Tibial nerve (tissue), 4 donors: ENCODE measurements at regions not wholly inside any gene's neighbourhood (a gene's known extent, or its start where the extent isn't known, plus 50 kb on each side); places are given as distances from the start of the nearest gene placed in this dataset.

Experiments used
- DNase-seq, 2 donors: peaks; one replicate each; pipeline ENCODE4 v3.0.0-alpha.2; 2019; ENCODE audit warnings: low spot score in 2 of 2
- H3K27ac ChIP-seq, 4 donors: fragments of 200-600 bp; sonication (generic) in 3 of 4; one replicate each; pipeline ENCODE4 v1.5.1; 2017 to 2019; ENCODE audit warnings: mild to moderate bottlenecking in 1 of 4
- H3K27me3 ChIP-seq, 2 donors: fragments of 200-600 bp; sonication (generic) in 1 of 2; one replicate each; pipeline versions ENCODE4 v1.5.1 to v1.6.0; 2017 to 2019
- H3K36me3 ChIP-seq, 3 donors: fragments of 200-600 bp; sonication (generic); one replicate each; pipeline ENCODE4 v1.5.1; 2018 to 2019
- H3K4me1 ChIP-seq, 4 donors: fragments of 200-600 bp; sonication (generic) in 3 of 4; one replicate each; pipeline ENCODE4 v1.5.1; 2017 to 2019
- H3K4me3 ChIP-seq, 4 donors: fragments of 200-600 bp; sonication (generic) in 3 of 4; one replicate each; pipeline ENCODE4 v1.5.1; 2017 to 2019; ENCODE audit warnings: mild to moderate bottlenecking in 1 of 4, moderate library complexity in 1 of 4
- H3K9me3 ChIP-seq, 4 donors: fragments of 200-600 bp; sonication (generic) in 3 of 4; one replicate each; pipeline ENCODE4 v1.5.1; 2017 to 2019
- EP300 ChIP-seq, 2 donors: sonication (generic); formaldehyde crosslinking; IDR thresholded peaks; one replicate each; pipeline ENCODE4 v1.6.1; 2017; ENCODE audit warnings: antibody characterized with exemption in 2 of 2, mild to moderate bottlenecking in 1 of 2
- POLR2A ChIP-seq, 2 donors: fragments of 450-650 bp; IDR thresholded peaks; one replicate each; pipeline ENCODE4 v1.6.1; 2017; ENCODE audit warnings: antibody characterized with exemption in 2 of 2, mild to moderate bottlenecking in 2 of 2, moderate library complexity in 2 of 2
- WGBS, 2 donors: methylation state at CpG; one replicate each; pipeline ENCODE4 v1.1.5; 2018; 5-methylcytosine and 5-hydroxymethylcytosine counted together
- TF ChIP-seq, protein P1 (sequence below), 5 experiments: fragments of 200-600 bp in 3 of 5; fragments of 450-650 bp in 2 of 5; sonication (generic) in 3 of 5; IDR thresholded peaks; one replicate each; pipeline ENCODE4 v1.5.1; 2016 to 2019; ENCODE audit warnings: antibody characterized with exemption in 5 of 5, mild to moderate bottlenecking in 3 of 5, moderate library complexity in 2 of 5

- Histone ChIP-seq H3K9me3 (peaks cover 0 to 38% (median 1%) of the 10 kb centered on the region in 4 donors), H3K4me3 (no peak overlapping the region), H3K36me3 (no peaks in the 10 kb centered on the region), H3K4me1 (no peaks in the 10 kb centered on the region), H3K27ac (no peak overlapping the region), H3K27me3 (no peaks in the 10 kb centered on the region)
- WGBS, 2 donors = 88 to 90% methylated on average over 5 of the region's 5 CpGs
- DNase-seq = no peak
- TF ChIP-seq EP300 (IDR thresholded peaks at IDR 0.05) = no peak
Observed at GRCh38 chr6:3551716-3552511, 95.1 kb upstream of the SLC22A23 start.

- Histone ChIP-seq H3K9me3 (peaks cover 0 to 38% (median 1%) of the 10 kb centered on the region in 4 donors), H3K36me3 (no peaks in the 10 kb centered on the region), H3K4me1 (no peaks in the 10 kb centered on the region), H3K27ac (no peak overlapping the region), H3K4me3 (no peak overlapping the region), H3K27me3 (no peaks in the 10 kb centered on the region)
- TF ChIP-seq EP300 (IDR thresholded peaks at IDR 0.05) = no peak
- no peak for TF ChIP-seq POLR2A (IDR thresholded peaks at IDR 0.05)
- TF ChIP-seq, protein P1, sequence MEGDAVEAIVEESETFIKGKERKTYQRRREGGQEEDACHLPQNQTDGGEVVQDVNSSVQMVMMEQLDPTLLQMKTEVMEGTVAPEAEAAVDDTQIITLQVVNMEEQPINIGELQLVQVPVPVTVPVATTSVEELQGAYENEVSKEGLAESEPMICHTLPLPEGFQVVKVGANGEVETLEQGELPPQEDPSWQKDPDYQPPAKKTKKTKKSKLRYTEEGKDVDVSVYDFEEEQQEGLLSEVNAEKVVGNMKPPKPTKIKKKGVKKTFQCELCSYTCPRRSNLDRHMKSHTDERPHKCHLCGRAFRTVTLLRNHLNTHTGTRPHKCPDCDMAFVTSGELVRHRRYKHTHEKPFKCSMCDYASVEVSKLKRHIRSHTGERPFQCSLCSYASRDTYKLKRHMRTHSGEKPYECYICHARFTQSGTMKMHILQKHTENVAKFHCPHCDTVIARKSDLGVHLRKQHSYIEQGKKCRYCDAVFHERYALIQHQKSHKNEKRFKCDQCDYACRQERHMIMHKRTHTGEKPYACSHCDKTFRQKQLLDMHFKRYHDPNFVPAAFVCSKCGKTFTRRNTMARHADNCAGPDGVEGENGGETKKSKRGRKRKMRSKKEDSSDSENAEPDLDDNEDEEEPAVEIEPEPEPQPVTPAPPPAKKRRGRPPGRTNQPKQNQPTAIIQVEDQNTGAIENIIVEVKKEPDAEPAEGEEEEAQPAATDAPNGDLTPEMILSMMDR (IDR thresholded peaks at IDR 0.05) = no peak
- WGBS, 2 donors = 75 to 82% methylated on average over 7 of the region's 7 CpGs
- no peak for DNase-seq
Observed at GRCh38 chr6:3549314-3549940, 92.6 kb upstream of the SLC22A23 start.

GRCh38 chr6:3546121-3546520, 89.3 kb upstream of the SLC22A23 start:
- TF ChIP-seq EP300 (IDR thresholded peaks at IDR 0.05) (no peak), POLR2A (IDR thresholded peaks at IDR 0.05) (no peak)
- TF ChIP-seq, protein P1 (IDR thresholded peaks at IDR 0.05) = no peak
- H3K27me3 ChIP-seq = no peaks in the 10 kb centered on the region
- H3K9me3 ChIP-seq = peaks cover 0 to 10% (median 0%) of the 10 kb centered on the region in 4 donors
- H3K27ac ChIP-seq = no peak overlapping the region
- H3K4me1 ChIP-seq = no peaks in the 10 kb centered on the region
- no peak overlapping the region for H3K4me3 ChIP-seq
- no peak for DNase-seq
- no peaks in the 10 kb centered on the region for H3K36me3 ChIP-seq
- WGBS, 2 donors = 72 to 95% methylated on average over 2 of the region's 2 CpGs

GRCh38 chr6:3545156-3545555, 88.3 kb upstream of the SLC22A23 start:
- H3K36me3 ChIP-seq = no peaks in the 10 kb centered on the region
- DNase-seq = no peak
- WGBS, 2 donors = 91 to 100% methylated on average over 1 of the region's 1 CpG
- no peak overlapping the region for H3K27ac ChIP-seq
- H3K4me1 ChIP-seq = no peaks in the 10 kb centered on the region
- H3K9me3 ChIP-seq = peaks cover 0 to 10% (median 0%) of the 10 kb centered on the region in 4 donors
- no peaks in the 10 kb centered on the region for H3K27me3 ChIP-seq
- TF ChIP-seq POLR2A (IDR thresholded peaks at IDR 0.05) (no peak), EP300 (IDR thresholded peaks at IDR 0.05) (no peak)
- TF ChIP-seq, protein P1 (IDR thresholded peaks at IDR 0.05) = no peak
- no peak overlapping the region for H3K4me3 ChIP-seq

DNA sequence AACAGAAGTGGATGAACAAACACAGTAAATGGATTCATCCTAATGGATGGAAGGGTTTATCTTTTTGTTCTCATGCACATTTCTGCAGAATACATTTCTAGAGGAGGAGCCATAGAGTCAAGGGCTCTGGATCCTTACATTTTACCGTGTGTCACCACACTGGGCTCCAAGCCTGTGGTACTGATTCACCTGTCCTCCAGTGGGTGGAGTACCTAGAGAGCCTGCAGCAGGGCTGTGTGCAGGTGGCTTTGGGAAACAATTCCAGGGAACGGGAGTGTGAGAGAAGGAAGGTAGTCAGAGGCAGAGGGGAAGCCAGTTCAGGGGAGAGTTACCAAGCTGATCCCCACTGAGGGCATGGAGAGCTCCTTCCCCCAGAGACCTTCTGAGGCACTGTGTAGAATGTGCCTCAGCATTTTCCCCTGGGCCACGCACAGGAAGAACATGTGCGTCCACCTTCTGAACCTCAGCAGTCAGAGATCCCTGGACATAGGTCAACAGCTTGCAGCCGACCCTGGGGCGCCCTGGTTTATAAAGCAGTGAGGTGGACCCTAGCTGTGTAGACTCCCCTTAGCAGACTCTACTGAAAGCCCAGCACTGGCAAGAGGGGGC, 85.3 kb upstream of the SLC22A23 start:
- no peaks in the 10 kb centered on the region for H3K27me3 ChIP-seq
- no peak for TF ChIP-seq POLR2A (IDR thresholded peaks at IDR 0.05)
- TF ChIP-seq, protein P1 (IDR thresholded peaks at IDR 0.05) = no peak
- TF ChIP-seq EP300 (IDR thresholded peaks at IDR 0.05) = no peak
- no peak for DNase-seq
- no peak overlapping the region for H3K27ac ChIP-seq
- 84 to 92% methylated on average over 6 of the region's 6 CpGs for WGBS, 2 donors
- H3K4me3 ChIP-seq = no peak overlapping the region
- no peaks in the 10 kb centered on the region for H3K9me3 ChIP-seq
- no peaks in the 10 kb centered on the region for H3K4me1 ChIP-seq
- H3K36me3 ChIP-seq = no peaks in the 10 kb centered on the region
